Breast epithelium (tissue), 4 donors: ENCODE measurements at regions not wholly inside any gene's neighbourhood (a gene's known extent, or its start where the extent isn't known, plus 50 kb on each side); places are given as distances from the start of the nearest gene placed in this dataset.
"Not testable (repeated sequence)": the region's sequence is repeated elsewhere in the genome, so short reads cannot be mapped to it uniquely, and the experiment has no call there.

Source experiments
- DNase-seq, 2 donors: peaks; one replicate each; pipeline ENCODE4 v3.0.0-alpha.2; 2019; ENCODE audit warnings: low spot score in 2 of 2
- H3K27ac ChIP-seq, 2 donors: fragments of 200-600 bp; sonication (generic) in 1 of 2; one replicate each; pipeline ENCODE4 v1.5.1; 2016 to 2019; ENCODE audit warnings: mild to moderate bottlenecking in 1 of 2
- H3K27me3 ChIP-seq, 2 donors: fragments of 200-600 bp; sonication (generic) in 1 of 2; one replicate each; pipeline versions ENCODE4 v1.5.1 to v1.6.0; 2017 to 2019; ENCODE audit warnings: control low read depth in 1 of 2, mild to moderate bottlenecking in 1 of 2
- H3K36me3 ChIP-seq: fragments of 200-600 bp; one replicate; pipeline ENCODE4 v1.5.1; 2019
- H3K4me1 ChIP-seq, 2 donors: fragments of 200-600 bp; sonication (generic); one replicate each; pipeline ENCODE4 v1.5.1; 2016 to 2019; ENCODE audit warnings: control low read depth in 1 of 2
- H3K4me3 ChIP-seq, 3 donors: fragments of 200-600 bp; sonication (generic); 1 replicate in 2 of 3; 2 replicates in 1 of 3; pipeline ENCODE4 v1.5.1; 2016 to 2019; ENCODE audit warnings: mild to moderate bottlenecking in 3 of 3, moderate library complexity in 2 of 3
- H3K9me3 ChIP-seq, 2 donors: fragments of 200-600 bp; sonication (generic) in 1 of 2; one replicate each; pipeline ENCODE4 v1.5.1; 2016 to 2019; ENCODE audit warnings: control low read depth in 1 of 2
- CTCF ChIP-seq, 3 donors: fragments of 450-650 bp; IDR thresholded peaks; one replicate each; pipeline ENCODE4 v1.5.1; 2016 to 2017; ENCODE audit warnings: antibody characterized with exemption in 3 of 3, mild to moderate bottlenecking in 3 of 3, moderate library complexity in 3 of 3
- POLR2A ChIP-seq: fragments of 450-650 bp; IDR thresholded peaks from one replicate; pipeline ENCODE4 v1.6.1; 2016; ENCODE audit warnings: antibody characterized with exemption, mild to moderate bottlenecking, moderate library complexity
- POLR2AphosphoS5 ChIP-seq, 3 donors: sonication (generic); formaldehyde crosslinking; IDR thresholded peaks; one replicate each; pipeline ENCODE4 v1.6.1; 2017; ENCODE audit warnings: antibody characterized with exemption in 3 of 3
- intact Hi-C: fragments of 100-400 bp; cut with DNase I; formaldehyde crosslinking; loops from one replicate; pipeline ENCODE4 v1.15.1; 2023; ENCODE audit warnings: low total_unique reads

- Histone ChIP-seq H3K27me3 (peaks cover 0 to 38% of the 10 kb centered on the region in 2 donors), H3K4me3 (no peak overlapping the region), H3K36me3 (no peaks in the 10 kb centered on the region), H3K27ac (no peak overlapping the region), H3K9me3 (peaks cover 17 to 27% of the 10 kb centered on the region in 2 donors), H3K4me1 (no peaks in the 10 kb centered on the region)
- intact Hi-C loops = no loop called here
- no peak for DNase-seq
- TF ChIP-seq POLR2AphosphoS5 (IDR thresholded peaks at IDR 0.05) (no peak), POLR2A (no peak), CTCF (IDR thresholded peaks at IDR 0.05) (no peak)
Observed at GRCh38 chr10:42896735-42897134, 114.1 kb downstream of the BMS1 start.

DNA sequence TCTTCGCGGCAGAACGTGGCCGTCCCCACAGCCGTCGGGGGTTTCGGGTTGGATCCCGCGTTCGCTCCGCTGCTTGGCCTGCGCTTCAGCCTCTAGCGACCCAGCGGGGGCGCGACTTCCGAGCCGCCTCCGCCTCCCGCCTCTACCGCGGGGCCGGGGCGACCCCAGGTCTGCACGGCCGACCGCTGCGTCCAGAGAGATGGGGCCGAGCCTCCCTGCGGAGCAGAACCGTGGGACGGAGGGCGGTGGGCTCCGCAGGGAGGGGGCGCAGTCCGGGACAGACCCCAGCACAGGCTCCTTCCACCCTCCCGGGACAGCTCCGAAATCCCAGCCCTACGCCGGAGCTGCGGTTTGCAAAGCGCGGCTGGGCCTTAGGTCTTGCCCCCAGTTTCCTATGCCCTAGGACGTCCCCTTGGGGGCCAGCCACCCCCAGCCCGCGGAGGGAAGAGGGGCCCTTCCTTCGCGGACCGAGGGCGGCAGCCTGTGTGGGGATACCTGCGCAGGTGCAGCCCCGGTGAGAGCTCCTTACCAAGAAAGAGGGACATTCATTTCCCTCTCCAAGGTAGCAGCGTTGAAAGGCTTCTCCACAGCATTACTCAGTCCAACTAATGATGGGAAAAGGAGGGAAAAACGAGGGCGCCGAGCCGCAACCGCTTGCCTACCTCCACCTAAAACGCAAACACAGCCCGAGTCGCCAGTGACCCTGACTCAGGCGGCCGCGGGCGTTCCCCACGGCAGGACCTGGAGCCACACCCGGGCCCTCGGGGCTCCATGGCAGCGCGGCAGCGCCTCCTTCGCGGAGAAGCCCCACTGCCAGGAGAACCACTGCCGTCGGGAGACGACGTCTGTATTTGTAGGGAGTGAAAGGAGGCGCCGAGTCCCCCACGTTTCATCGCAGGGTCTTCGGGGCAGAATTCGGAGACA, 115.7 kb downstream of the BMS1 start:
- H3K27ac ChIP-seq = no peak overlapping the region
- intact Hi-C loops = no loop called here
- H3K4me1 ChIP-seq = no peaks in the 10 kb centered on the region
- no peaks in the 10 kb centered on the region for H3K36me3 ChIP-seq
- H3K4me3 ChIP-seq = peak overlapping the region in 1 of 3 donors; percentile 8
- TF ChIP-seq POLR2A = no peak
- no peak for TF ChIP-seq POLR2AphosphoS5 (IDR thresholded peaks at IDR 0.05)
- TF ChIP-seq CTCF (IDR thresholded peaks at IDR 0.05) = no peak
- peaks cover 28 to 42% of the 10 kb centered on the region in 2 donors for H3K9me3 ChIP-seq
- H3K27me3 ChIP-seq = peaks cover 0 to 38% of the 10 kb centered on the region in 2 donors
- DNase-seq = no peak

DNA sequence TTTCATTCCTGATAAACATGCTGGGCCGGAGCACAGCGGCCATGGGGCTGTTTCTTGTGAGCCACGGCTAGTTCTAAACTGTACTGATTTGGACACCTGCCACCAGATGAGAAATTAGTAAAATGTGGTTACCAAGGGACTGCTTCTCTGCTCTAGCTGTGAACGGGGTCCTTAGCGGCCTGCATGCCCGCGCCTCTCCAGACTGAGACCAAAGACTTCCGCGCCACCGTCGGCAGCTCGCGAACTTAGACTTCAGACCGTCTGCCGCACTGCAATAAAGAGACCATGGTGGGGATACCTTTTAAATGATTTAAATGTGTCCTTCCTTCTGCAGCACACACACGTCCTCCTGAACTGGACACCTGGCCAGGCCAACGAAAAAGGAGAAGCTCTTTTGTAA, 116.4 kb downstream of the BMS1 start:
- DNase-seq = no peak
- H3K27me3 ChIP-seq = peaks cover 0 to 38% of the 10 kb centered on the region in 2 donors
- intact Hi-C loops = no loop called here

GRCh38 chr10:42900346-42900745, 117.8 kb downstream of the BMS1 start:
- H3K27ac ChIP-seq, H3K36me3 ChIP-seq, H3K4me1 ChIP-seq, H3K4me3 ChIP-seq, intact Hi-C loops, DNase-seq: not testable (repeated sequence)
- peaks cover 0 to 38% of the 10 kb centered on the region in 2 donors for H3K27me3 ChIP-seq
- H3K9me3 ChIP-seq = peaks cover 34 to 43% of the 10 kb centered on the region in 2 donors

More for the DNA sequence above, 116.4 kb downstream of the BMS1 start:
- Histone ChIP-seq H3K36me3 (no peaks in the 10 kb centered on the region), H3K27ac (no peak overlapping the region), H3K9me3 (peaks cover 33 to 43% of the 10 kb centered on the region in 2 donors), H3K4me3 (no peak overlapping the region), H3K4me1 (no peaks in the 10 kb centered on the region)
- TF ChIP-seq CTCF (IDR thresholded peaks at IDR 0.05) (no peak), POLR2AphosphoS5 (IDR thresholded peaks at IDR 0.05) (no peak), POLR2A (no peak)

- Histone ChIP-seq H3K4me3 (no peak overlapping the region), H3K36me3 (no peaks in the 10 kb centered on the region), H3K9me3 (peaks cover 21 to 42% of the 10 kb centered on the region in 2 donors), H3K4me1 (no peaks in the 10 kb centered on the region), H3K27ac (no peak overlapping the region), H3K27me3 (no peaks in the 10 kb centered on the region)
- intact Hi-C loops = no loop called here
- no peak for DNase-seq
- TF ChIP-seq POLR2A = no peak
- TF ChIP-seq CTCF (IDR thresholded peaks at IDR 0.05) = no peak
- no peak for TF ChIP-seq POLR2AphosphoS5 (IDR thresholded peaks at IDR 0.05)
Observed at GRCh38 chr10:42911359-42911758, 128.8 kb downstream of the BMS1 start.
